SK-N-SH treated with all-trans-retinoic acid at 6 μM for 48 hours (cell line): ENCODE measurements at regions not wholly inside any gene's neighbourhood (a gene's known extent, or its start where the extent isn't known, plus 50 kb on each side); places are given as distances from the start of the nearest gene placed in this dataset.

Experiments
- ATAC-seq: fragments of 200-7000 bp; cut with Tn5 transposase; 3 replicates; pipeline ENCODE4 v1.9.1; 2020; ENCODE audit warnings: mild to moderate bottlenecking, moderate library complexity
- ARNTL ChIP-seq: fragments of 450-650 bp; formaldehyde crosslinking; IDR thresholded peaks from 2 replicates; pipeline ENCODE4 v1.5.0; 2020; ENCODE audit warnings: low read depth, mild to moderate bottlenecking, moderate library complexity, borderline replicate concordance
- BACH2 ChIP-seq: fragments of 250-450 bp; sonication (Bioruptor Pico); IDR thresholded peaks from 2 replicates; pipeline ENCODE4 v1.9.0; 2021; ENCODE audit warnings: mild to moderate bottlenecking, borderline replicate concordance
- CSRNP3 ChIP-seq: fragments of 250-450 bp; sonication (Bioruptor Pico); IDR thresholded peaks from 2 replicates; pipeline ENCODE4 v1.5.1; 2021; ENCODE audit warnings: mild to moderate bottlenecking, moderate library complexity
- ESRRG ChIP-seq: fragments of 250-450 bp; sonication (Bioruptor Pico); IDR thresholded peaks from 2 replicates; pipeline ENCODE4 v1.6.1; 2021; ENCODE audit warnings: mild to moderate bottlenecking
- GLIS3 ChIP-seq: fragments of 250-450 bp; sonication (Bioruptor Pico); IDR thresholded peaks from 2 replicates; pipeline ENCODE4 v1.5.0; 2020; ENCODE audit warnings: mild to moderate bottlenecking, moderate library complexity
- ISL1 ChIP-seq: fragments of 250-450 bp; sonication (Bioruptor Pico); IDR thresholded peaks from 2 replicates; pipeline ENCODE4 v2.1.2; 2022; ENCODE audit warnings: mild to moderate bottlenecking, moderate library complexity
- PATZ1 ChIP-seq: fragments of 250-450 bp; sonication (Bioruptor Pico); IDR thresholded peaks from 2 replicates; pipeline ENCODE4 v1.8.0; 2020; ENCODE audit warnings: mild to moderate bottlenecking, moderate library complexity, borderline replicate concordance
- POU6F1 ChIP-seq: fragments of 250-450 bp; sonication (Bioruptor Pico); IDR thresholded peaks from 2 replicates; pipeline ENCODE4 v1.8.0; 2021; ENCODE audit warnings: low read depth, mild to moderate bottlenecking, moderate library complexity, borderline replicate concordance
- PPARA ChIP-seq: fragments of 250-450 bp; sonication (Bioruptor Pico); IDR thresholded peaks from 2 replicates; pipeline ENCODE4 v1.5.0; 2020; ENCODE audit warnings: mild to moderate bottlenecking, borderline replicate concordance
- RARB ChIP-seq: fragments of 250-450 bp; sonication (Bioruptor Pico); IDR thresholded peaks from 2 replicates; pipeline ENCODE4 v1.8.0; 2021; ENCODE audit warnings: mild to moderate bottlenecking, moderate library complexity
- SNAI2 ChIP-seq: fragments of 250-450 bp; sonication (Bioruptor Pico); IDR thresholded peaks from 2 replicates; pipeline ENCODE4 v1.5.0; 2020; ENCODE audit warnings: mild to moderate bottlenecking, moderate library complexity
- TOX ChIP-seq: fragments of 250-450 bp; sonication (Bioruptor Pico); IDR thresholded peaks from 2 replicates; pipeline ENCODE4 v1.8.0; 2021; ENCODE audit warnings: mild to moderate bottlenecking, moderate library complexity, borderline replicate concordance
- TSHZ2 ChIP-seq: fragments of 250-450 bp; sonication (Bioruptor Pico); IDR thresholded peaks from 2 replicates; pipeline ENCODE4 v1.5.0; 2020; ENCODE audit warnings: mild to moderate bottlenecking, moderate library complexity
- ZC3H10 ChIP-seq: fragments of 250-450 bp; sonication (Bioruptor Pico); IDR thresholded peaks from 2 replicates; pipeline ENCODE4 v1.5.1; 2021; ENCODE audit warnings: mild to moderate bottlenecking, moderate library complexity
- ZFP3 ChIP-seq: fragments of 250-450 bp; sonication (Bioruptor Pico); IDR thresholded peaks from 2 replicates; pipeline ENCODE4 v1.5.0; 2020; ENCODE audit warnings: mild to moderate bottlenecking, moderate library complexity
- ZFP30 ChIP-seq: fragments of 450-650 bp; formaldehyde crosslinking; IDR thresholded peaks from 2 replicates; pipeline ENCODE4 v1.5.0; 2022; ENCODE audit warnings: mild to moderate bottlenecking, moderate library complexity
- ZNF565 ChIP-seq: fragments of 450-650 bp; formaldehyde crosslinking; conservative IDR thresholded peaks from 2 replicates; pipeline ENCODE4 v1.5.0; 2020; ENCODE audit warnings: low read depth, mild to moderate bottlenecking, moderate library complexity
- ZNF8 ChIP-seq: fragments of 450-650 bp; formaldehyde crosslinking; IDR thresholded peaks from 2 replicates; pipeline ENCODE4 v1.5.0; 2020; ENCODE audit warnings: mild to moderate bottlenecking, moderate library complexity

- ATAC-seq: no peak
- no peak for TF ChIP-seq PATZ1
- no peak for TF ChIP-seq ZNF565 (CRISPR knock-in tag)
- no peak for TF ChIP-seq SNAI2
- no peak for TF ChIP-seq TSHZ2 (CRISPR knock-in tag)
- TF ChIP-seq RARB (CRISPR knock-in tag): no peak
- TF ChIP-seq GLIS3: no peak
- TF ChIP-seq POU6F1 (CRISPR knock-in tag): no peak
- TF ChIP-seq ZFP30 (CRISPR knock-in tag): no peak
- TF ChIP-seq CSRNP3: no peak
- no peak for TF ChIP-seq ZFP3 (CRISPR knock-in tag)
- TF ChIP-seq PPARA: no peak
- no peak for TF ChIP-seq ISL1
- TF ChIP-seq, all 23 proteins: peak for 0
Measured at GRCh38 chr10:90470966-90471365, 386.9 kb downstream of the HTR7 start.

- no peak for TF ChIP-seq POU6F1 (CRISPR knock-in tag)
- no peak for TF ChIP-seq ZC3H10 (CRISPR knock-in tag)
- TF ChIP-seq, all 23 proteins: peak for 0
- no peak for ATAC-seq
Measured at GRCh38 chr10:90480466-90480865, 377.4 kb downstream of the HTR7 start.

- no peak for TF ChIP-seq ZNF8
- no peak for TF ChIP-seq PATZ1
- TF ChIP-seq GLIS3: no peak
- TF ChIP-seq RARB (CRISPR knock-in tag): no peak
- TF ChIP-seq ISL1: no peak
- TF ChIP-seq ESRRG (CRISPR knock-in tag): no peak
- no peak for TF ChIP-seq ZFP3 (CRISPR knock-in tag)
- TF ChIP-seq POU6F1 (CRISPR knock-in tag): no peak
- TF ChIP-seq ZNF565 (CRISPR knock-in tag): no peak
- TF ChIP-seq ZC3H10 (CRISPR knock-in tag): no peak
- no peak for TF ChIP-seq BACH2
- no peak for TF ChIP-seq TOX
- no peak for TF ChIP-seq PPARA
- TF ChIP-seq ARNTL (CRISPR knock-in tag): no peak
- ATAC-seq: no peak
Measured at GRCh38 chr10:90481326-90481923, 376.4 kb downstream of the HTR7 start.
